OCI-M1 (cell line): ENCODE measurements at regions not wholly inside any gene's neighbourhood (a gene's known extent, or its start where the extent isn't known, plus 50 kb on each side); places are given as distances from the start of the nearest gene placed in this dataset.
"Not testable (repeated sequence)": the region's sequence is repeated elsewhere in the genome, so short reads cannot be mapped to it uniquely, and the experiment has no call there.

ENCODE experiments used
- DNase-seq: peaks from one replicate; lab custom pipeline; 2025; lab: John Stamatoyannopoulos, UW

DNA sequence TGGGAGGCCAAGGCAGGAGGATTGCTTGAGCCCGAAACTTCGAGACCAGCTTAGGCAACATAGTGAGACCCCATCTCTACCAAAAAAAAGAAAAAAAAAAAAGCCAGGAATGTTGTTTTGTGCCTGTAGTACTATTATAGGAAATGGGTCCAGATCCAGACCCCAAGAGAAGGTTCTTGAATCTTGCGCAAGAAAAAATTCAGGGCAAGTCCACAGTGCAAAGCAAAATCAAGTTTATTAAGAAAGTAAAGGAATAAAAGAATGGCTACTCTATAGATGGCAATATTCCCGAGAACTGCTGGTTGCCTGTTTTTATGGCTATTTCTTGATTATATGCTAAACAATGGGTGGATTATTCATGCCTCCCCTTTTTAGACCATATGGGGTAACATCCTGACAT, 51.2 kb upstream of the RDX start:
- DNase-seq: no peak

DNA sequence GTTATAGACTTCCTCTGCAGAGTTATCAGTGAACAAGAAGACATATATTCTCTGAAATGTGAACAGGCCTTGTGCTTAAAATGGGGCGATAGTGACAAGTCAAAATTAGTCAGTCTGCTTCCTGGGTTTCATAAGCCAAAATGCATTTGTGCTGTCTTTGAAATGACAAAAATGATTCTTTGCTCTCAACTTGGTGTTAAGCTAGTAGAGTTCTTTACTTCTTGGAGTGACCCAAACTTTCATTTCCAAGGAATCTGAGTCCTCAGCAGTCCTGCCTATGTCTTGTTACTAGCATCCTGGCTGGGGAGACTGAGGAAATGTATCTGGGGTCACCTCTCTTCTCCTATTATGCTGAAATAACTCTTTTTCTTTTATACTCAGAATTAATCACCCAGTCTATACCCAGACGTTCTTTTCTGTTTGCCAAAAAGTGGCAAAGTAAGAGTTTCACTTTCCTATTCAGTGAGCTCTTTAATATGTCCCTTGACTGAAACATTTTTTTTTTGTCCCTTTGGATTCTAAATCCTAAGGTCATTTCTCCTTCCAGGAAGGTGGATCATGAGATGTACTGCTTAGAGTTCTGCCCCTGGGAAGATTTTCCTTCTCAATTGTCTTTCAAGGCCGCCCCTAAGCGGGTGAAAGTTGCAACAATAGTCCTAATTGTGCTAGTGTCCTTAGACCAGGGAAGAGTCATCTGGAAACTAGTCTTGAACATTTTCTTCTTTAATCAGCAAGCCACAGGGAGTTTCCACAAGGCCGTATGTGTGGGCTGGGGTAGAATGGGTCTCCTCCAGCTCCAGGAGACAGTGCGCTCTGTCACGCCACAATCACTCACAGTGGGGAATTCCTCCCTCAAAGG, 53.0 kb upstream of the RDX start:
- DNase-seq: peak; percentile 52

DNA sequence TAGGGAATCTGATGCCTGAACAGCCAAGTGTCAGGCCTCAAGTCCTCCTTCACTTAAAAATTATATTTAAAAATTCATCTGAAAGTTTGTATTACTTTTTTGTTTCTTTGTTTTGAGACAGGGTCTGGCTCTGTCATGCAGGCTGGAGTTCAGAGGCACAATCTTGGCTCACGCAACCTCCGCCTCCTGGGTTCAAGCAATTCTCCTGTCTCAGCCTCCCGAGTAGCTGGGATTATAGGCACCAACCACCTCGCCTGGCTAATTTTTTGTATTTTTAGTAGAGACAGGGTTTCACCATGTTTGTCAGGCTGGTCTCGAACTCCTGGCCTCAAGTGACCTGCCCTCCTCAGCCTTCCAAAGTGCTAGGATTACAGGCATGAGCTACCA, 53.6 kb upstream of the RDX start:
- DNase-seq: not testable (repeated sequence)

DNA sequence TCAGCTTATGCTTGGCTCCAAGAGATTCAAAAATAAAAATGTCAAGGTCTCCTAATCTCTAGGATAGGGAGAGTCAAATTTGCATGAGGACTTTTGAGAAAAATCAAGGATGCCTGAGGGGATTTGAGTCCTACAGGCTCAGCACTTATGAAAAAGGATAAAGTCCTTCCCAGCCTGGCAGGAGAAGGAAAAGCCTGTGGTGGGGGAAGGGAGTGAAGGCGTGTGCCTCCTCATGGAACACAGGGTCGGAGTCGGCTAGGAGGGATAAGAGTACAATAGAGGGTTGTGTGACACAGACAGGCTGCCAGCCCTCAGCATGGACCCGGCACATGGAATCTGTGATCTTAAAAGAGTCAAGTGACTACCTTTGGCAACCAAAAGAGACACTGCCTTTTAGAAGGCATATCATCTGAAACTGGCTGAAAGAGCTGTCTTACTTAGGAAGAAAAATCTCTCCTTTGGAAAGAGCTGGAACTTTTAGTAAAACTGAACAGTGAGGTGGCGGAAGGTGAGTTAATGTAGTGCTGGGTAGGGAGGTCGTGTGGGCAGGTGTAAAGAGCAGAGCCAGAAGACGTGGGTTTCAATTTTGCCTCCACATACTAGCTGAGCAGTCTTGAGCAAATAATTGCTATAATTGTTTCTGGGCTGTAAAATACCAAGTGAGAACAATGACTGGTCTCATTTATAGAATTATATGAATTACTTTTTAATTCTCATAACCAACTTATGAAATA, 58.8 kb upstream of the RDX start:
- DNase-seq: no peak

DNA sequence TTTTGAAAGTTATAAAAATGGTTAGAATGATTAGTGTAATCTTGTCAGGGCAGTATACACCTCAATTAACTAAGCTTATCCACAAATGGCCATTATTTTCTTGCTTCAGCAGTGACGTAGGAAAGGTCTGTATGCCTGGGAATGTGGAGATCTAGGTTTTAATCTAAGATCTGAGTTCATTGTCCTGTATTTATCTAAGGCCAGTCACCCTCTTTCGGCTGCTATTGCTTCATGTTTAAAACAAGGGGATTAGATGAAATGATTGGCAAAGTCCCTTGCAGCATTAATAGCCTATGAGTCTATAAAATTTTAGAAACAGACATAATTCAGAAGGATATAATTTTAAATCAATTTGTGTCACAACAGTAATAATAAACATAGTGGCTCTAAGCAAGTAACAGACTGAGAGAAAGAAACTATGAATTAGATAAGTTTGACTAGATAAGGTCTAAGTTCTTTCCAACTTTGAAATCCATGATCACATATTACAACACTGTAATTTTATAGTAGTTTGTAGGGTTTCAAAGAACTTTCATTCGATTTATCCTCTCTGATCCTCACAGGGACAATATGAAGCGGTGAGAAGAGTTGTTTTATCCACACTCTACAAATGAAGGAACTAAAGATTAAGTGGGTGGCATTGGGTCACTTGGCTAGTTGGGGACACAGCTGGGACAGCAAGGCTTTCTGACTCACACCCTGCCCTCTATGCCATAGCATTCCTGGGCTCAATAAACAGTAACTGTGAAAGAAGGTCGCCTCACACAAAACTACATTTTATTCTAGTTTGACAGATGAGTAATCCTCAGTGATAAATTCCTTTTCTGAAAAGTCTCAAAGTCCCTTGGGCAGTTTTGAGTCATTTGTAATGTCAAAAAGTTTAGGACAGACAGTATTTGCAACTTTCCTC, 60.6 kb upstream of the RDX start:
- DNase-seq: no peak

DNA sequence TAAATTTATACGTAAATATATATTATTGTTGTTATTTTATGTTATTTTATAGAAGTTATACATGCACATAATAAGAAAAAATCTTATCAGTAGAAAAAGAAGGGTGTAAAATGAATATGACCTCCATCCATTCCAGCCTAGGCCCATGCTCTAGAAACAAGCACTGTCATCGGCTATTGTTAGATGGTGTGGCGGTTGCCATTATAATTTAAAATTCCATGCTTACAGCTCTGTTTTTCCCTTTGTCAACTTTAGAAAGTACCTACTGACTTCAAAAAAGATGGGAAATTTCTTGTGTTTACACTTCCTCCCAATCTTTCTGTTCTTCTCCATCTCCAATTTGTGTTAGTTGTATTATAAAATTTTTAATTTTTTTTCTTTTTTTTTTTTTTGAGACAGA, 61.9 kb upstream of the RDX start:
- DNase-seq: no peak

DNA sequence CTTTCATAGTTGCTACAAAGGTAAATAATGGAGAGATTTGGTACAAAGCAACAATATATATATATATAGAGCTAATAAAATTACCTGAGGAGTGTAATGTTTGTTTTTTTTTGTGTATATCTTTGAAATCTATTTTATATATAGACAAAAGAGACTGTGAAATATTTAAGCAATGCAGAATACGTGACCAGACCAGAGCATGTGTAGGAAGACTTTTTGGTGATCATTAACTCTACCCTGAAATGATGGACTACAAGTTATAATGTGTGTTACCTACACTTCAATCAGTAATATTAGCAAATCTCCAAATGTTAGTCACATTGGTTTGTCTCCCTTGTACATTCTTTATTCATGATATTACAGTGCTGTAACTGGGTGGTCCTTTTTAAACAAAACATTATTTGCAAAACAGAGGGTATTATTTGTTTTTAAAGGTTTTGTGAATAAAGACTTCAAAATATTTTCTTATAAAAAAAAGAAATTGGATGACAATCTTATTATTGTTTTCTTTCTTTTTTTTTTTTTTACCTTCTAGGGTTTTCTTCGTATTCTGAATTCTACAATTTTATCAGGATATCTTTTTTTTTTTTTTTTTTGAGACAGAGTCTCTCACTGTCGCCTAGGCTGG, 64.5 kb upstream of the RDX start:
- not testable (repeated sequence) for DNase-seq

DNA sequence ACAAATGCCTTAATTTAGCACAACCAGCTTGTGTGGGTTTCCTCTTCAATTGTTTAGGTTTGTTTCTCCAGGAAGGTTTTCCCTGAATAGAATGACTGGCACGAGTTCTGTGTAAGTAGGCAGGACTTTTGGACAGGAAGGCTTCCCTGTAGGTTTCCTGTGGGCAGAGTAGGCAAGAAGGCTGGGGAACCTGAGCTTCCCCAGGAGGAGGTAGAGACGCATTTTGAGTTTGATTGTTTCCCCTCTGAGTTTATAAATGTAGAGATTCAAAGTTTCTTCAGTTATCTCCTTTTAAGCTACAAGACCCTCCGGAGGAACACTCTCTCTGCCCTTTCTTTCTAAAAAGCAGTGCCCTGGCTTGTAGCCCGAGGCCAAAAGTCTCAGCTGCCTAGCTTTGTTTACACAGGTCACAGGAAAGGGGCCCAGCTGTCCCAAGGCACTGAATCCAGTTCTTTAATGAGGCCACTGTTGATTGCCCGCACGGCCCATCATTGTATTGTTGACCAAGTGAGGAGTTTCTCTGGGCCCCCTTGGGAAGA, 66.6 kb upstream of the RDX start:
- DNase-seq: peak; percentile 34

DNA sequence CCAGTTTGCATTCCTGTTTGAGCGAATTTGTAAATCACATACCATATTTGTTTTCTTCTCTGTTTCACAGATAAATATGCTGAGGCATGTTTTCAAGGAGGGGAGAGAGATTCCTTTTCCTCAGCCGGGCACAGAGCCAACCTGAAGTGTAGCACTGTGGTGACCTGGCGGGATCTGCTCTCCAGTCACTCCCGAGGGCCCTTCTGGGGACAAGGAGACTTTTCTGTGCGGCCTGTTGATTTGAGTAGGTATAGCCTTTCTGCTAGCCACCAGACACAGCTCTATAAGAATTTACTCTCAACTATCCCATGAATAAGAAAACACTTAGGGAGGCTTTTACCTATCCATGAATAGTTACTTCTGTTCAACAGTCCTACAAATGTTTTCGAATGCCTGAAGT, 63.5 kb upstream of the FDX1 start:
- DNase-seq: no peak

DNA sequence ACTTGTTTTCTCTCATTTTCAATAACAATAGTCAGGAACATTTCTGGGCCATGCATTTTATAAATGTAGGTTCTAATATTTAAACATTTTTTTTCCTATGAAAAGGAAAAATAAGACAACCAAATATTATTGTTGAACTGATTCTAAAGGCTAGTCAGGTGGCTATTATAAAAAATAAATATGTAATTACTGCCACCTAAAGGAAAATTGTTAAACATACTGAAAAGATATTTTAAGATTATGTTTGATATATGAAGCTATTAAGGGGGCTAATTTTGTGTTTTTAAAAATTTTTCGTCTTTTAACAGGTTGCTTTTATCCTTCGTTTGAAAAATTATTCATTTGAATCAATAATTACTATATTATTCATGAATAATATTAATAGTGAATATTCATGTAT, 62.2 kb upstream of the FDX1 start:
- peak; percentile 70 for DNase-seq

DNA sequence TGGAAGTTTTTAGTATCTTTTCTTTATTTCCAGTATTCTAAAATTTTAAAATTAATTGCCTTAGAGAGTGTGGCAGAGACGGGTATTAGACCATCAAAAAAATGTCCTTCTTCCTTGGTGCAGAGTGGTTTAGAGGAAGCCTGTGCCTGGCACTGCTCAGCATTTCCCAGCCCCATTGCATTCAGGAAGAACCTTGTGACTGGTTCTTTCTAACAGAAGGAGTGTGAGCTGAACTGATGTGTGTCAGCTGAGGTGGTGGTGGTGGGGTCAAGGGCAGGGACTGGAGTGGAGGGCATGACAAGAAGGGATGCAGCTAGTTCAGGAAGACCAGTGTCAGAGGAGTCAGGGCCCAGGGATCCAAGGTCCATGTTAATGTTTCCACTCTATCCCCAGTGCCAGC, 58.7 kb upstream of the FDX1 start:
- no peak for DNase-seq

DNA sequence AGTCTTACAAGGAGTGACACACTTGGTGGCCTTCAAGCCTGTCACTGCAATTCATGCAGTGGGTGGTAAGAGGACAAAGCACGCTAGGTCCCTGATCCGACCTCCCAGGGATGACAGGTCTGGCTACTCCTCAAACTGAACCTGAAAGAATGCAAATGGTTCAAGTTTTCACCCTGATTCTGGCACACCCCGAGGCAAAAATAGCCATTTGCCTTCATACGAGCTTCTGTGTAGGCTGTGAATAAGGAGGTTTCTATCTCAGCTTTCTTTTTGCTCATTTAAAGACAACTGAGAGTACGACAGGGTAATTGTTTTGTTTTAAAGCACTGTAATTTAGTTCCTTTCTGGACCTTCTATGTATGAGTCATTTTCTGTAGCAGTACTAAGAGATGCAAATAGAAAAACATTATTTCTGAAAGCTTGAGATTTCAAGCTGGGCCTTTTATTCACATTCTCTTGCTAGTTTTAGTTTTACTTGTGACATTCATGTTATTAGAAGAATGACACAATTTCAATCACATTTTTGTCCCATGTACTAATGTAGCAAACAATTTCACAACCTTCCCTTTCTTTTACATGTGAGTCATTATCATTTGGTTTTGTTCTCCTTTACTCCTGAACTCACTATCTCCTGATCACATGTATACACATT, 56.6 kb upstream of the FDX1 start:
- DNase-seq: peak; percentile 36

DNA sequence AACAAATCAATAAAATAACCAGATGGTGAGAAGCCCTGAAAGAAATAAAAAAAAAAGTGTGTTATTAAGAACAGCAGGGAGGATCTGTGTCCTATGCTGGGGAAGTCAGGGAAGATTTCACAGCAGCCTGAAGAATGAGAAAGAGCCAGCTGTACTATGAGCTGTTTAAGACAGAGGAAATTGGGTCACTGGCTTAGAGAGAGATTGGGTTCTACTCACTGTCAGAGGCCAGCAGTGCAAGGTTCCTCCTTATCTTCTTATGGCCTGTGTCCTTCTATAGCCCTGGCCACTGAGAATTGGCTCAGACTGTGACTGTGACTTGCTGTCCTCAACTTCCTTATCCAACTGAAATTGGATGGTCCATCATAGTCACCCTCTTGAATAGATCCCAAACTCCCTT, 54.8 kb upstream of the FDX1 start:
- peak; percentile 70 for DNase-seq

DNA sequence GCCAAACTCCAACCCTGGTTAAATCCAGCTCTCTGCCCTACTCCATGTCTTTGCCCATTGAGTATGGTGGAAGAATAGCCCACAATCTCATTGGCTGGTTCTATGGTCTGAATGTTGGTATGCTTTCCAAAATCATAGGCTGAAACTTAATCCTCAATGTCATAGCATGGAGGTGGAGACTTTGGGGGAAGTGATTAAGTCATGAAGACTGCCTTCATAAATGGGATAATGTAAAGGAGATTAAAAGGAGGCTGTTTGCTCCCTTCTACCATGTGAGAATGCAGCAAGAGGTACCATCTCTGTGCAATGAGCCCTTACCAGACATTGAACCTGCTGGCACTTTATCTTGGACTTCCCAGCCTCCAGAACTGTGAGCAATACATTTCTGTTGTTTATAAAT, 54.4 kb upstream of the FDX1 start:
- DNase-seq: no peak

DNA sequence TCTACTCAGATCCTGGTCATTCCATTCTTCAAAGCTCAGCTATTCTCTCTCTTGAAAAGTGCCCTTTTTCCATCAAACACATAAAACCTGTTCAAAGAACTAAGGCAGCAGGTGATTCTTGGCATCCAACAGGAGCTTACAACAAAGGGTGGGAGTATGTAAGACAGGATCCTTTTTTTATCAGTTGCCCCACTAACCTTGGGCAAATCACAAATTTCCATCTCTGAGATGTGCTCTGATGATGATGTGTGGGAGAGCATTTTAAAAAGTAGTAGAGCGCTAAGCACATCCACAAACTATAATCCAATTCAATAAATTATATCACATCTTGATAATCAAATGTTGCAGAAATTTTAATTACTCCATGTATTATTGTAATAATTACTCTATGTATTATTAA, 53.7 kb upstream of the FDX1 start:
- no peak for DNase-seq

DNA sequence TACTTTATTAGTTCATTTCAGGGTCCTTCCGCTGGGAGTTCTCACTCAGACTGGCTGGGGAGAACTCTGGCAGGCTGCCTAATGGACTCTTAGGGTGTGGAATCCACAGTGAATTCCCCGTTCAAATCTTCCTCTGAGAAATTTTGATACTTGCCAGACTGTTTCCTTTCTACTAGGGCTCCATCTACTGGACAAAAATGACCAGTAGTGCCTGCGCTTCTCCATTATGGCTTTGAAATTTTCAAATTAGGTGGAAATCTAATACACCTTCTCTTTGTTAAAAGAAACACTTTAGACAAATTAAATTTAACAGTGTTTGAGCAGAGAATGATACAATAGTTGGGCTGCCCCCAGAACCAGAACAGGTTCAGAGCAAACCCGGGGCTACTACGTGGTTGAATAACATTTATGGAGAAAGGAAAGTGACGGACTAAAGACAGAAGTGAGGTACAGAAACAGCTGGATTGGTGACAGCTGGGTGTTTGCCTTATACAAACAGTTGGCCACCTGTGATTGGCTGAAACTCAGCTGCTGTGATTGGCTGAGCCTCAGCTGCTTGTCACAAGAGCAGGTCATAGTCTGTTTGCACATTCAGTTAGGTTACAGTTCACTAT, 52.9 kb upstream of the FDX1 start:
- peak; percentile 89 for DNase-seq

DNA sequence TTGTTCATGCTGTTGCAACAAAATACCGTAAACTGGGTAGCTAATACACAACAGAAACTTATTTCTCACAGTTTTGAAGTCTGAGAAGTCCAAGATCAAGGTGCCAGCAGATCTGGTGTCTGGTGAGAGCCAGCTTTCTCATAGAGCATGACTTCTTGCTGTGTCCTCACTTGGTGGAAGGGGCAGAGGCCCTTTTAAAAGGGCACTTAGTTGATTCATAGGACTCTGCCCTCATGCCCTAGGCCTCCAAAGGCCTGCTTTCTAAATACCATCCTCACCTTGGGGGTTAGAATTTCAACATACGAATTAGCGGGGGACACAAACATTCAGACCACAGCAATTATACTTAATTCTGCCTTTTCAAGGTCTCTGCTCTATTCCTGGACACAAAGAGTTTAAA, 52.3 kb upstream of the FDX1 start:
- no peak for DNase-seq

DNA sequence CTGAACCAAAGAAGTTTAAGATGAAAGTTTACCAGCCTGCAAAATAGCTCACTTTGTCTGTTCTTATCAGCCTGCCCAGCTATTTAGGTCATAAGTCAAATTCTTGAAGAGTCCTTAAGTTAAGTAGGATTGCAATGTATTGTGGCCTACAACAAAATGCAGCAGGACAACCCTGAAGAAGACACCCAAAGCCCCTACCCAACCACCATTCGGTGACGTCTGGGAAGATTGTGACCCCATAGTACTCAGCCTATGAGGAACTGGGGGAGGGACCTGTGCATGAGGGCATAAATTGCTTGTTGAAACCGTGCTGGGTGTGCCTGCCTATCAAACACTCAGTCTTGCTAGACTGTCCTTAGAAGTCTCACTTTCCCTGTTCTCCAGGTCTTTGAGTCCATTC, 50.5 kb upstream of the FDX1 start:
- DNase-seq: peak; percentile 35

DNA sequence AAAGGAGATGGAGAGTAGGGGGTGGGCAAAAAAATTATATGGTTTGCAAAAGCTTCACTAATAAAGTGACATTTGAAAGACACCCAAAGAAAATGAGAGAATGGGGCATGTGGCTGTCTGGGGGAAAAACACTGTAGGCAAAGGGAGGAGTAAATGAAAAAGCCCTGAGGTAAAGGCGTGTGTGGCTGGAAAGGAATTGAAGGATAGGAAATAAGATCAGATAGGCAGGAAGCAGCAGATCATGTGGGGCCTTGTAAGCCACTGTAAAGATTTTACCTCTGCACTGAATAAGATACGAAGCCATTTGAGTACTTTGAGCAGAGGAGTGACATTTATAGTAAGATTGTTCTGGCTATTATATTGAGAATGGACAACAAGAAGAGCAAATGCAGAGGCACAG, 49.8 kb upstream of the FDX1 start:
- DNase-seq: no peak
